K562 (cell line): ENCODE measurements at regions not wholly inside any gene's neighbourhood (a gene's known extent, or its start where the extent isn't known, plus 50 kb on each side); places are given as distances from the start of the nearest gene placed in this dataset.

Experiments used
- BRF1 ChIP-seq: IDR thresholded peaks from 3 replicates; pipeline ENCODE4 v1.6.1; 2011; ENCODE audit warnings: borderline replicate concordance, mild to moderate bottlenecking; ENCODE audit not compliant: insufficient read length; ENCODE audit errors: extremely low read depth
- CBX8 ChIP-seq: fragments of 200-600 bp; sonication (generic); IDR thresholded peaks from 2 replicates; pipeline ENCODE4 v1.6.1; 2012; ENCODE audit warnings: borderline replicate concordance, mixed run types, low read depth, mild to moderate bottlenecking, moderate library complexity, mixed read lengths, low read length, control low read depth, inconsistent platforms; ENCODE audit not compliant: poor library complexity, severe bottlenecking; ENCODE audit errors: extremely low read depth
- CREB1 ChIP-seq, 2 experiments: sonication (generic) in 1 of 2; formaldehyde crosslinking in 1 of 2; IDR thresholded peaks; 2 replicates each; pipeline versions ENCODE4 v1.6.1 to v1.8.0; 2012 to 2022; ENCODE audit warnings: inconsistent platforms in 1 of 2, mild to moderate bottlenecking in 1 of 2, missing genetic modification reagents in 1 of 2, moderate library complexity in 1 of 2
- CTCF ChIP-seq, 3 experiments: IDR thresholded peaks in 2 of 3; conservative IDR thresholded peaks in 1 of 3; 2 replicates each; pipeline ENCODE4 v1.5.1; 2011 to 2012; ENCODE audit warnings: low read length in 3 of 3, mild to moderate bottlenecking in 3 of 3, control low read depth in 2 of 3, improper control_type of control experiment in 1 of 3, inconsistent platforms in 1 of 3, low read depth in 1 of 3, mixed read lengths in 1 of 3, moderate library complexity in 1 of 3; ENCODE audit not compliant: insufficient read depth in 2 of 3
- ELF1 ChIP-seq: fragments of 200-800 bp; sonication (Bioruptor generic); IDR thresholded peaks from 2 replicates; pipeline ENCODE4 v1.6.1; 2016; ENCODE audit warnings: missing genetic modification characterization, missing compliant biosample characterization
- ELK1 ChIP-seq: sonication (generic); formaldehyde crosslinking; IDR thresholded peaks from 2 replicates; pipeline ENCODE4 v1.8.1; 2022; ENCODE audit warnings: missing genetic modification reagents
- KDM5B ChIP-seq: fragments of 200-600 bp; sonication (generic); IDR thresholded peaks from 2 replicates; pipeline ENCODE4 v1.6.1; 2012; ENCODE audit warnings: low read depth, mild to moderate bottlenecking, moderate library complexity, low read length, control low read depth, inconsistent platforms; ENCODE audit not compliant: insufficient replicate concordance
- PCBP1 ChIP-seq: fragments of 200-400 bp; formaldehyde crosslinking; IDR thresholded peaks from 2 replicates; pipeline ENCODE4 v1.6.1; 2018; ENCODE audit warnings: mild to moderate bottlenecking, low read depth, low read length; ENCODE audit not compliant: poor library complexity, severe bottlenecking
- REST ChIP-seq, 2 experiments: fragments of 450-650 bp; formaldehyde crosslinking in 1 of 2; IDR thresholded peaks; 2 replicates each; pipeline versions ENCODE4 v1.4.0 to v1.6.1; 2014 to 2020; ENCODE audit warnings: mild to moderate bottlenecking in 2 of 2, borderline replicate concordance in 1 of 2, low read depth in 1 of 2
- ZBTB40 ChIP-seq, 2 experiments: fragments of 450-650 bp in 1 of 2; sonication (generic) in 1 of 2; formaldehyde crosslinking in 1 of 2; IDR thresholded peaks; 2 replicates each; pipeline versions ENCODE4 v1.7.1 to v1.9.0; 2016 to 2022; ENCODE audit warnings: inconsistent platforms in 1 of 2, mild to moderate bottlenecking in 1 of 2, missing genetic modification reagents in 1 of 2
- ZFPM2 ChIP-seq: fragments of 250-450 bp; sonication (Bioruptor Pico); IDR thresholded peaks from 2 replicates; pipeline ENCODE4 v1.5.1; 2022; ENCODE audit warnings: mild to moderate bottlenecking

- TF ChIP-seq CREB1 (IDR thresholded peaks at IDR 0.05) (no peak), CREB1 (CRISPR knock-in tag; IDR thresholded peaks at IDR 0.05) (no peak), REST (IDR thresholded peaks at IDR 0.05; ENCODE audit: borderline replicate concordance) (no peak), REST (CRISPR knock-in tag; IDR thresholded peaks at IDR 0.05; ENCODE audit: low read depth) (no peak), CTCF (IDR thresholded peaks at IDR 0.05 in 2 of 3, conservative IDR thresholded peaks at IDR 0.05 in 1 of 3; ENCODE audit: insufficient read depth in 2 of 3, low read depth in 1 of 3, low read length in 3 of 3) (no peak), KDM5B (no peak), PCBP1 (no peak), ZFPM2 (no peak), BRF1 (no peak), ZBTB40 (IDR thresholded peaks at IDR 0.05) (no peak), ZBTB40 (CRISPR knock-in tag; IDR thresholded peaks at IDR 0.05) (no peak), CBX8 (no peak), ELF1 (no peak), ELK1 (CRISPR knock-in tag) (no peak)
These were observed 127.2 kb upstream of the ALX4 start for GRCh38 chr11:44437122-44437521.
